ENCODE measurements at regions not wholly inside any gene's neighbourhood (a gene's known extent, or its start where the extent isn't known, plus 50 kb on each side); places are given as distances from the start of the nearest gene placed in this dataset.

- H3K27ac Mint-ChIP-seq (ENCODE audit: unreplicated experiment) = no peak overlapping the region
- no peaks in the 10 kb centered on the region for H3K4me1 Mint-ChIP-seq (ENCODE audit: unreplicated experiment)
- no peak overlapping the region for H3K4me3 Mint-ChIP-seq (ENCODE audit: unreplicated experiment)
- no peak for DNase-seq (ENCODE audit: low spot score)
- TF ChIP-seq, protein P1, sequence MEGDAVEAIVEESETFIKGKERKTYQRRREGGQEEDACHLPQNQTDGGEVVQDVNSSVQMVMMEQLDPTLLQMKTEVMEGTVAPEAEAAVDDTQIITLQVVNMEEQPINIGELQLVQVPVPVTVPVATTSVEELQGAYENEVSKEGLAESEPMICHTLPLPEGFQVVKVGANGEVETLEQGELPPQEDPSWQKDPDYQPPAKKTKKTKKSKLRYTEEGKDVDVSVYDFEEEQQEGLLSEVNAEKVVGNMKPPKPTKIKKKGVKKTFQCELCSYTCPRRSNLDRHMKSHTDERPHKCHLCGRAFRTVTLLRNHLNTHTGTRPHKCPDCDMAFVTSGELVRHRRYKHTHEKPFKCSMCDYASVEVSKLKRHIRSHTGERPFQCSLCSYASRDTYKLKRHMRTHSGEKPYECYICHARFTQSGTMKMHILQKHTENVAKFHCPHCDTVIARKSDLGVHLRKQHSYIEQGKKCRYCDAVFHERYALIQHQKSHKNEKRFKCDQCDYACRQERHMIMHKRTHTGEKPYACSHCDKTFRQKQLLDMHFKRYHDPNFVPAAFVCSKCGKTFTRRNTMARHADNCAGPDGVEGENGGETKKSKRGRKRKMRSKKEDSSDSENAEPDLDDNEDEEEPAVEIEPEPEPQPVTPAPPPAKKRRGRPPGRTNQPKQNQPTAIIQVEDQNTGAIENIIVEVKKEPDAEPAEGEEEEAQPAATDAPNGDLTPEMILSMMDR (IDR thresholded peaks at IDR 0.05; ENCODE audit: unreplicated experiment) = no peak
- H3K9me3 Mint-ChIP-seq (ENCODE audit: unreplicated experiment) = no peaks in the 10 kb centered on the region
- peaks cover 2% of the 10 kb centered on the region for H3K27me3 Mint-ChIP-seq (ENCODE audit: unreplicated experiment)
- no peaks in the 10 kb centered on the region for H3K36me3 Mint-ChIP-seq (ENCODE audit: low read depth, unreplicated experiment)
Observed at GRCh38 chr16:13742928-13743327, 177.0 kb upstream of the ERCC4 start.

DNA sequence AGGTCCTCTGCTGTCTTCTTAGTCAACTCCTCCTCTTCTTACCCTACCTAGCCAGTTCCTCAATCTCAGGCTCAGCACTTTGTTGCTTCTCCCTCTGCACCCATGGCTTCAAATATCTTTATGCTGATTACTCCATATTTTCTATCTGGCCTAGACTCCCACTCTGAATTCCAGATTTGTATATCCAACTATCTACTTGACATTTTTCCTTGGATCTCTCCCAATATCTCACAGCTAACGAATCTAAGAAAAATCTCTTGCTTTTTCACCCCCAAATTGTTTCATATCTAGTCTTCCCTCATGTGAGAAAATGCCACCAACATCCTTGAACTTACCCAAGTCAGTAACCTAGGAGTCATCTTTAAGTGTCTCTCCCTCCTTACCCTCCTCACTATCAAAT lies 176.4 kb upstream of the ERCC4 start:
- TF ChIP-seq, protein P1 (IDR thresholded peaks at IDR 0.05; ENCODE audit: unreplicated experiment) = no peak
- Mint-ChIP-seq H3K4me3 (ENCODE audit: unreplicated experiment) (no peak overlapping the region), H3K9me3 (ENCODE audit: unreplicated experiment) (no peaks in the 10 kb centered on the region), H3K36me3 (ENCODE audit: low read depth, unreplicated experiment) (no peaks in the 10 kb centered on the region), H3K27ac (ENCODE audit: unreplicated experiment) (no peak overlapping the region), H3K4me1 (ENCODE audit: unreplicated experiment) (no peaks in the 10 kb centered on the region), H3K27me3 (ENCODE audit: unreplicated experiment) (peaks cover 2% of the 10 kb centered on the region)
- no peak for DNase-seq (ENCODE audit: low spot score)

- peaks cover 5% of the 10 kb centered on the region for H3K27me3 Mint-ChIP-seq (ENCODE audit: unreplicated experiment)
- H3K4me3 Mint-ChIP-seq (ENCODE audit: unreplicated experiment) = no peak overlapping the region
- no peaks in the 10 kb centered on the region for H3K4me1 Mint-ChIP-seq (ENCODE audit: unreplicated experiment)
- no peak overlapping the region for H3K27ac Mint-ChIP-seq (ENCODE audit: unreplicated experiment)
- no peaks in the 10 kb centered on the region for H3K36me3 Mint-ChIP-seq (ENCODE audit: low read depth, unreplicated experiment)
- TF ChIP-seq, protein P1 (IDR thresholded peaks at IDR 0.05; ENCODE audit: unreplicated experiment) = no peak
- no peak for DNase-seq (ENCODE audit: low spot score)
- H3K9me3 Mint-ChIP-seq (ENCODE audit: unreplicated experiment) = no peaks in the 10 kb centered on the region
Observed at GRCh38 chr16:13756411-13757140, 163.4 kb upstream of the ERCC4 start.

DNA sequence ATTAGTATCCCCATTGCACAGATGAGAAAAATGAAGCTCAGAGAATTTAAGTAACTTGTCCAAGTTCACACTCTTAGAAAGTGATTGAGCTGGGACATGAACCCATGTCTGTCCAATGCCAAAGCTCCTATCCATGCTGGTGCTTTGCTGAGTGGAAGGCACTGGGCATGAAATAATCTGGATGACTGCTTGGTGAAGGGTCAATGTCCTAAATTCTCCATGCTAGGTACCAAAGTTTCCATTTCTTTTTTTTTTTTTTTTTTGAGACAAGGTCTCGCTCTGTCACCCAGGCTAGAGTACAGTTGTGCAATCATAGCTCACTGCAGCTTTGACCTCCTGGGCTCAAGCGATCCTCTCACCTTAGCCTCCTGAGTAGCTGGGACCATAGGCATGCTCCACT lies 153.6 kb upstream of the ERCC4 start:
- Mint-ChIP-seq H3K4me3 (ENCODE audit: unreplicated experiment) (no peak overlapping the region), H3K9me3 (ENCODE audit: unreplicated experiment) (no peaks in the 10 kb centered on the region)

DNA sequence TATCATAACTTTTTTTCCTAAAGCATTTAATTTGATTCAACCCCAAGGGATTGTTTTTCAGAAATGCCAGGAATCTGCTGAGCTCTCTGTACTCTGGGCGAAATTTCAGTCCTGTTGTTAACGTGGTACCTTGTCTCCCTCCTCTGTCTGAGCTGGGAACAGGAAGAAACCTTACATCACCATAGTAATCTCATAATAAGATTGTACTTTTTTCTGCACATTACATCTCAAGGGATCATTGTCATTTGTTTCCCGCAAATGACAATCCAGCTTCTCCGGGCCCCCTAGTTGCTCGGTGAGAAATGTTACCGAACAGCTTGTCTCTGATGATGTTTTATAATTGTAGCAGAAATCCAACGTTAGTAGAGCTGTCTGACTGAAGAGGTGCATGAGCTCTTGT lies 152.7 kb upstream of the ERCC4 start:
- Mint-ChIP-seq H3K4me1 (ENCODE audit: unreplicated experiment) (no peaks in the 10 kb centered on the region), H3K27ac (ENCODE audit: unreplicated experiment) (no peak overlapping the region), H3K9me3 (ENCODE audit: unreplicated experiment) (no peaks in the 10 kb centered on the region), H3K36me3 (ENCODE audit: low read depth, unreplicated experiment) (no peaks in the 10 kb centered on the region), H3K4me3 (ENCODE audit: unreplicated experiment) (no peak overlapping the region), H3K27me3 (ENCODE audit: unreplicated experiment) (no peaks in the 10 kb centered on the region)
- TF ChIP-seq, protein P1 (IDR thresholded peaks at IDR 0.05; ENCODE audit: unreplicated experiment) = no peak
- no peak for DNase-seq (ENCODE audit: low spot score)

More for the DNA sequence above, 153.6 kb upstream of the ERCC4 start:
- no peak for DNase-seq (ENCODE audit: low spot score)
- TF ChIP-seq, protein P1 (IDR thresholded peaks at IDR 0.05; ENCODE audit: unreplicated experiment) = no peak
- no peaks in the 10 kb centered on the region for H3K27me3 Mint-ChIP-seq (ENCODE audit: unreplicated experiment)
- no peak overlapping the region for H3K27ac Mint-ChIP-seq (ENCODE audit: unreplicated experiment)
- no peaks in the 10 kb centered on the region for H3K4me1 Mint-ChIP-seq (ENCODE audit: unreplicated experiment)
- H3K36me3 Mint-ChIP-seq (ENCODE audit: low read depth, unreplicated experiment) = no peaks in the 10 kb centered on the region

Measured in endothelial cell (in vitro differentiated cells).